Ascending aorta (tissue), 2 donors: ENCODE measurements at regions not wholly inside any gene's neighbourhood (a gene's known extent, or its start where the extent isn't known, plus 50 kb on each side); places are given as distances from the start of the nearest gene placed in this dataset.

Source experiments
- DNase-seq, 2 donors: peaks; one replicate each; pipeline ENCODE4 v3.0.0-alpha.2; 2019; ENCODE audit warnings: low spot score in 2 of 2
- H3K27ac ChIP-seq, 2 donors: fragments of 200-600 bp; sonication (generic); one replicate each; pipeline ENCODE4 v1.5.1; 2016 to 2017; ENCODE audit warnings: mild to moderate bottlenecking in 1 of 2
- H3K27me3 ChIP-seq: fragments of 200-600 bp; sonication (generic); one replicate; pipeline ENCODE4 v1.5.1; 2017
- H3K36me3 ChIP-seq, 2 donors: fragments of 200-600 bp; sonication (generic); one replicate each; pipeline ENCODE4 v1.5.1; 2016
- H3K4me1 ChIP-seq, 2 donors: fragments of 200-600 bp; sonication (generic); one replicate each; pipeline ENCODE4 v1.5.1; 2016 to 2017; ENCODE audit warnings: mild to moderate bottlenecking in 1 of 2
- H3K4me3 ChIP-seq, 2 donors: fragments of 200-600 bp; sonication (generic); one replicate each; pipeline ENCODE4 v1.5.1; 2016 to 2017; ENCODE audit warnings: mild to moderate bottlenecking in 1 of 2
- H3K9me3 ChIP-seq, 2 donors: fragments of 200-600 bp; sonication (generic); one replicate each; pipeline ENCODE4 v1.5.1; 2016
- CTCF ChIP-seq, 3 experiments: fragments of 200-600 bp in 2 of 3; fragments of 450-650 bp in 1 of 3; sonication (generic) in 2 of 3; IDR thresholded peaks; one replicate each; pipeline ENCODE4 v1.5.1; 2016 to 2019; ENCODE audit warnings: antibody characterized with exemption in 3 of 3, mild to moderate bottlenecking in 1 of 3, moderate library complexity in 1 of 3
- intact Hi-C: fragments of 100-400 bp; cut with DNase I; formaldehyde crosslinking; loops from one replicate; pipeline ENCODE4 v1.15.1; 2023

GRCh38 chr5:14004598-14005394 lies 60.3 kb upstream of the DNAH5 start:
- Histone ChIP-seq H3K4me1 (no peaks in the 10 kb centered on the region), H3K27ac (no peak overlapping the region), H3K27me3 (no peaks in the 10 kb centered on the region), H3K9me3 (no peaks in the 10 kb centered on the region), H3K36me3 (no peaks in the 10 kb centered on the region), H3K4me3 (no peak overlapping the region)
- no peak for TF ChIP-seq CTCF (IDR thresholded peaks at IDR 0.05)
- intact Hi-C loops, result no loop called here
- no peak for DNase-seq

GRCh38 chr5:14003936-14004335 lies 59.4 kb upstream of the DNAH5 start:
- H3K27ac ChIP-seq, result no peak overlapping the region
- no peaks in the 10 kb centered on the region for H3K36me3 ChIP-seq
- no peak overlapping the region for H3K4me3 ChIP-seq
- no peaks in the 10 kb centered on the region for H3K4me1 ChIP-seq
- intact Hi-C loops, result no loop called here
- TF ChIP-seq CTCF (IDR thresholded peaks at IDR 0.05), result no peak
- H3K9me3 ChIP-seq, result no peaks in the 10 kb centered on the region
- H3K27me3 ChIP-seq, result no peaks in the 10 kb centered on the region
- DNase-seq, result no peak

- no peaks in the 10 kb centered on the region for H3K36me3 ChIP-seq
- no peaks in the 10 kb centered on the region for H3K27me3 ChIP-seq
- H3K4me3 ChIP-seq, result no peak overlapping the region
- no peak for DNase-seq
- H3K27ac ChIP-seq, result no peak overlapping the region
- TF ChIP-seq CTCF (IDR thresholded peaks at IDR 0.05), result no peak
- H3K4me1 ChIP-seq, result no peaks in the 10 kb centered on the region
- intact Hi-C loops, result no loop called here
- H3K9me3 ChIP-seq, result no peaks in the 10 kb centered on the region
These were observed 59.0 kb upstream of the DNAH5 start for GRCh38 chr5:14003513-14003912.

- TF ChIP-seq CTCF (IDR thresholded peaks at IDR 0.05), result no peak
- intact Hi-C loops, result no loop called here
- no peak overlapping the region for H3K4me3 ChIP-seq
- H3K36me3 ChIP-seq, result no peaks in the 10 kb centered on the region
- H3K27ac ChIP-seq, result no peak overlapping the region
- DNase-seq, result no peak
- H3K4me1 ChIP-seq, result no peaks in the 10 kb centered on the region
- no peaks in the 10 kb centered on the region for H3K27me3 ChIP-seq
- H3K9me3 ChIP-seq, result peaks cover 0 to 7% of the 10 kb centered on the region in 2 donors
These were observed 53.8 kb upstream of the DNAH5 start for GRCh38 chr5:13998254-13998653.

- TF ChIP-seq CTCF (IDR thresholded peaks at IDR 0.05), result no peak
- intact Hi-C loops, result no loop called here
- Histone ChIP-seq H3K36me3 (no peaks in the 10 kb centered on the region), H3K4me1 (no peaks in the 10 kb centered on the region), H3K27ac (no peak overlapping the region), H3K9me3 (peaks cover 0 to 7% of the 10 kb centered on the region in 2 donors), H3K4me3 (no peak overlapping the region), H3K27me3 (no peaks in the 10 kb centered on the region)
- no peak for DNase-seq
These were observed 53.0 kb upstream of the DNAH5 start for GRCh38 chr5:13997514-13997913.
